ENCODE measurements at regions not wholly inside any gene's neighbourhood (a gene's known extent, or its start where the extent isn't known, plus 50 kb on each side); places are given as distances from the start of the nearest gene placed in this dataset.

DNA sequence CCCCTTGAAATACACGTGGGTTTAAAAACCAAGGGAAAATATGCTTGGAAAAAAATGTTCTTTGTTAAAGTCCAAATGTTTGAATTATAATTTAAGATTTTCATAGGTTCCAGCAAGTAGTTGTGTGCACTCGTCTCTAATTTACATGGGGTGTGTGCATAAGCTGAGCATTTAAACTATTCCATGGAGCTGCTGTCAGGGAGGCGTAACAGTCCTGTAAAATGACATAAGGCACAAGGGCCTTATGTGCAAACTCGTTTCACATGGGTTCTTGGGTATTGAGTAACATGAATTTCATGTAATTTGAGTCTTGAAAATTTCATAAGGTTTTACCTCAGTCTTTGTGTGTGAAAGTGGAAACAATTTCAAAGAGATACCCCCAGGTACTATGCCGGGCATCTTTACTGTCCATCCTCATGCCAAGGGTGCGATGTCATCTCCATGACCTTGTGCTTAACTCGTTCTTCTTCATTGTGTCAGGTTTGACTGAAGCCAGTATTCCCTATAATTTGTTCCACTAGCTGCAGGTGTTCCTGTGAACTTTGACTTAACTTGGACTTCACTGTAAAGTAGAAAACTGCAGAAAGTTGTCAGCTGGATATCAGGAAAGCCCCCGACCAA is 359.3 kb downstream of the SH3GL2 start:
- CTCF ChIA-PET = no interaction called here
- Mint-ChIP-seq H3K9me3 (peaks cover 6% of the 10 kb centered on the region), H3K27ac (no peak overlapping the region), H3K27me3 (no peaks in the 10 kb centered on the region), H3K36me3 (ENCODE audit: low read depth) (no peaks in the 10 kb centered on the region), H3K4me3 (no peak overlapping the region), H3K4me1 (no peaks in the 10 kb centered on the region)
- TF ChIP-seq, protein P1, sequence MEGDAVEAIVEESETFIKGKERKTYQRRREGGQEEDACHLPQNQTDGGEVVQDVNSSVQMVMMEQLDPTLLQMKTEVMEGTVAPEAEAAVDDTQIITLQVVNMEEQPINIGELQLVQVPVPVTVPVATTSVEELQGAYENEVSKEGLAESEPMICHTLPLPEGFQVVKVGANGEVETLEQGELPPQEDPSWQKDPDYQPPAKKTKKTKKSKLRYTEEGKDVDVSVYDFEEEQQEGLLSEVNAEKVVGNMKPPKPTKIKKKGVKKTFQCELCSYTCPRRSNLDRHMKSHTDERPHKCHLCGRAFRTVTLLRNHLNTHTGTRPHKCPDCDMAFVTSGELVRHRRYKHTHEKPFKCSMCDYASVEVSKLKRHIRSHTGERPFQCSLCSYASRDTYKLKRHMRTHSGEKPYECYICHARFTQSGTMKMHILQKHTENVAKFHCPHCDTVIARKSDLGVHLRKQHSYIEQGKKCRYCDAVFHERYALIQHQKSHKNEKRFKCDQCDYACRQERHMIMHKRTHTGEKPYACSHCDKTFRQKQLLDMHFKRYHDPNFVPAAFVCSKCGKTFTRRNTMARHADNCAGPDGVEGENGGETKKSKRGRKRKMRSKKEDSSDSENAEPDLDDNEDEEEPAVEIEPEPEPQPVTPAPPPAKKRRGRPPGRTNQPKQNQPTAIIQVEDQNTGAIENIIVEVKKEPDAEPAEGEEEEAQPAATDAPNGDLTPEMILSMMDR (IDR thresholded peaks at IDR 0.05) = no peak
- ATAC-seq (ENCODE audit: low read depth) (no peak), DNase-seq (no peak)
- POLR2A ChIA-PET = no interaction called here
- intact Hi-C loops (cut with micrococcal nuclease) = no loop called here

- no peaks in the 10 kb centered on the region for H3K27me3 Mint-ChIP-seq
- DNase-seq (no peak), ATAC-seq (ENCODE audit: low read depth) (no peak)
- TF ChIP-seq, protein P1 (IDR thresholded peaks at IDR 0.05) = no peak
- H3K9me3 Mint-ChIP-seq = peaks cover 15% of the 10 kb centered on the region
- H3K27ac Mint-ChIP-seq = no peak overlapping the region
- POLR2A ChIA-PET = no interaction called here
- no peaks in the 10 kb centered on the region for H3K4me1 Mint-ChIP-seq
- intact Hi-C loops (cut with micrococcal nuclease) = no loop called here
- H3K4me3 Mint-ChIP-seq = no peak overlapping the region
- CTCF ChIA-PET = no interaction called here
- no peaks in the 10 kb centered on the region for H3K36me3 Mint-ChIP-seq (ENCODE audit: low read depth)
Measured at GRCh38 chr9:17942498-17942897, 363.6 kb downstream of the SH3GL2 start.

DNA sequence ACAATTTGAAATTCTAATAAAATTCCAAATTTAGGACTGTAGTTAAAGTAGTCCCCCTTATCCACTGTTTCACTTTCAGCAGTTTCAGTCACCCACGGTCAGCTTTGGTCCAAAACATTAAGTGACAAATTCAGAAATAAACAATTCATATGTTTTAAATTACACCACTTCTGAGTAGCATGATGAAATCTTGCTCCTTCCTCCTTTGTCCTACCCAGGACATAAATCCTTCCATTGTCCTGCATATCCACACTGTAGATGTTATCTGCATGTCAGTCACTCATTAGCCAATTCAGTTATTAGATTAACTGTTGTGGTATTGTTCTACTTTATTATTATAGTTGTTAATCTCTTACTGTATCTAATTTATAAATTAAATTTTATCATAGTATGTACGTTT is 376.5 kb downstream of the SH3GL2 start:
- intact Hi-C loops (cut with micrococcal nuclease) = no loop called here
- no peaks in the 10 kb centered on the region for H3K4me1 Mint-ChIP-seq
- TF ChIP-seq, protein P1 (IDR thresholded peaks at IDR 0.05) = no peak
- ChIA-PET POLR2A (no interaction called here), CTCF (no interaction called here)
- ATAC-seq (ENCODE audit: low read depth) (no peak), DNase-seq (no peak)
- H3K27ac Mint-ChIP-seq = no peak overlapping the region
- no peaks in the 10 kb centered on the region for H3K27me3 Mint-ChIP-seq
- H3K36me3 Mint-ChIP-seq (ENCODE audit: low read depth) = no peaks in the 10 kb centered on the region
- H3K9me3 Mint-ChIP-seq = no peaks in the 10 kb centered on the region
- no peak overlapping the region for H3K4me3 Mint-ChIP-seq

- intact Hi-C loops (cut with micrococcal nuclease) = no loop called here
- no peaks in the 10 kb centered on the region for H3K27me3 Mint-ChIP-seq
- no peak for DNase-seq
- H3K4me1 Mint-ChIP-seq = no peaks in the 10 kb centered on the region
- TF ChIP-seq, protein P1 (IDR thresholded peaks at IDR 0.05) = no peak
- H3K9me3 Mint-ChIP-seq = no peaks in the 10 kb centered on the region
- no peaks in the 10 kb centered on the region for H3K36me3 Mint-ChIP-seq (ENCODE audit: low read depth)
- H3K27ac Mint-ChIP-seq = no peak overlapping the region
- CTCF ChIA-PET = no interaction called here
- no peak for ATAC-seq (ENCODE audit: low read depth)
- H3K4me3 Mint-ChIP-seq = no peak overlapping the region
- POLR2A ChIA-PET = no interaction called here
Measured at GRCh38 chr9:17958363-17958762, 379.5 kb downstream of the SH3GL2 start.

GRCh38 chr9:17962747-17963146 is 383.9 kb downstream of the SH3GL2 start:
- no peaks in the 10 kb centered on the region for H3K9me3 Mint-ChIP-seq
- no peaks in the 10 kb centered on the region for H3K27me3 Mint-ChIP-seq
- no peaks in the 10 kb centered on the region for H3K36me3 Mint-ChIP-seq (ENCODE audit: low read depth)
- DNase-seq (no peak), ATAC-seq (ENCODE audit: low read depth) (no peak)
- TF ChIP-seq, protein P1 (IDR thresholded peaks at IDR 0.05) = no peak
- POLR2A ChIA-PET = no interaction called here
- CTCF ChIA-PET = no interaction called here
- intact Hi-C loops (cut with micrococcal nuclease) = no loop called here
- H3K27ac Mint-ChIP-seq = no peak overlapping the region
- H3K4me3 Mint-ChIP-seq = no peak overlapping the region
- no peaks in the 10 kb centered on the region for H3K4me1 Mint-ChIP-seq

Measured in activated B cell treated with CpG ODN at 0.5 μM for 24 hours (primary cell).